PFSK-1 (cell line): ENCODE measurements at regions not wholly inside any gene's neighbourhood (a gene's known extent, or its start where the extent isn't known, plus 50 kb on each side); places are given as distances from the start of the nearest gene placed in this dataset.

Source experiments
- FOXP2 ChIP-seq: optimal IDR thresholded peaks from 2 replicates; pipeline ENCODE3; 2011; ENCODE audit warnings: borderline replicate concordance, control low read depth, inconsistent platforms; ENCODE audit not compliant: insufficient read depth; ENCODE audit errors: extremely low read length, extremely low read depth
- POLR2AphosphoS5 ChIP-seq: IDR thresholded peaks from 2 replicates; pipeline ENCODE4 v1.6.1; 2012; ENCODE audit warnings: low read depth, mild to moderate bottlenecking, control low read depth, low read length, moderate library complexity
- REST ChIP-seq, 2 experiments: IDR thresholded peaks; 2 replicates each; pipeline versions ENCODE4 v1.6.1 to v1.8.0; 2011 to 2012; ENCODE audit warnings: low read depth in 2 of 2, low read length in 2 of 2, control low read depth in 1 of 2, inconsistent platforms in 1 of 2, mild to moderate bottlenecking in 1 of 2, moderate library complexity in 1 of 2; ENCODE audit not compliant: insufficient read depth in 1 of 2
- SIN3A ChIP-seq: IDR thresholded peaks from 2 replicates; pipeline ENCODE4 v1.6.1; 2012; ENCODE audit warnings: mild to moderate bottlenecking, low read length, moderate library complexity, borderline replicate concordance; ENCODE audit not compliant: insufficient read depth
- TAF1 ChIP-seq: IDR thresholded peaks from 2 replicates; pipeline ENCODE4 v1.6.1; 2012; ENCODE audit warnings: low read length, control low read depth, borderline replicate concordance; ENCODE audit not compliant: insufficient read depth

GRCh38 chr16:66229651-66230050 lies 136.8 kb upstream of the CDH5 start:
- no peak for TF ChIP-seq FOXP2
- no peak for TF ChIP-seq POLR2AphosphoS5
- no peak for TF ChIP-seq TAF1
- TF ChIP-seq REST (IDR thresholded peaks at IDR 0.05; ENCODE audit: insufficient read depth in 1 of 2, low read depth in 2 of 2, low read length in 2 of 2), result no peak
- no peak for TF ChIP-seq SIN3A
